ENCODE measurements at regions not wholly inside any gene's neighbourhood (a gene's known extent, or its start where the extent isn't known, plus 50 kb on each side); places are given as distances from the start of the nearest gene placed in this dataset.

DNA sequence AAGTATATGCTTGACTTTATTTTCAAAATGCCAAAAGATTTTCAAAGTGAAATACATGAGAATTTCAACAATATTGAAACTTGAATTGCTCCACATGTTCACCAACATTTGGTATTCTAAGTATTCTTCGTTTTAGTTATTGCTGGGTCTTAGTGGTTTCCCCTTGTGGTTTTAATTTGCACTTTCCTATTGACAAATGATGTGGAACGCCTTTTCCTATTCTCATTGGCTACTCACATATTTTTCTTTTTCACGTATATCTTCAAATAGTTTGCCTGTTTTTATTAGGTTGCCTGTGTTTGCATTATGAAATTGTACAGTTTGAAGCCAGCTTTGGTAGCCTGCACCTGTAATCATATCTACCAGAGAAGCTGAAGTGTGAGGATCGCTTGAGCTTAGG, 405.7 kb upstream of the IRX2 start:
- Histone ChIP-seq H2AK5ac (ENCODE audit: low read depth, low read length) (no peak overlapping the region), H2BK12ac (ENCODE audit: low read depth, low read length) (no peak overlapping the region), H3K9me3 (ENCODE audit: insufficient read depth in 2 of 2, low read depth in 1 of 2, low read length in 1 of 2) (0 out of 4 replicates have a peak, but pooled peaks cover 0 to 3% of the 10 kb centered on the region in 2 experiments), H2BK5ac (ENCODE audit: low read depth, low read length) (no peak overlapping the region), H4K91ac (replicated peaks; ENCODE audit: insufficient read length, low read length) (no peak overlapping the region), H3K79me2 (ENCODE audit: control insufficient read depth in 1 of 2, insufficient read depth in 2 of 2, low read length in 2 of 2) (no peaks in the 10 kb centered on the region), H3K18ac (ENCODE audit: extremely low read depth, low read length) (no peak overlapping the region), H3K4me2 (ENCODE audit: insufficient read depth in 1 of 2, low read depth in 2 of 2, low read length in 2 of 2) (no peak overlapping the region), H3K4me1 (replicated peaks in 1 of 4; ENCODE audit: control insufficient read depth in 3 of 4, insufficient read depth in 4 of 4, low read length in 3 of 4) (peaks cover 0 to 6% (median 0%) of the 10 kb centered on the region in 4 experiments; a peak in 1 of 7 replicates), H3K56ac (replicated peaks; ENCODE audit: insufficient read length, low read depth, low read length) (no peak overlapping the region), H4K20me1 (replicated peaks in 1 of 2; ENCODE audit: control insufficient read depth in 1 of 2, insufficient read depth in 2 of 2, low read length in 2 of 2) (no peaks in the 10 kb centered on the region), H3K9ac (replicated peaks in 1 of 4; ENCODE audit: extremely low read depth in 1 of 4, low read depth in 3 of 4, low read length in 3 of 4) (no peak overlapping the region), H3K27me3 (replicated peaks in 1 of 4; ENCODE audit: control insufficient read depth in 3 of 4, extremely low read depth in 1 of 4, insufficient read depth in 3 of 4, low read length in 3 of 4) (no peaks in the 10 kb centered on the region), H4K8ac (ENCODE audit: extremely low read depth, insufficient read depth, low read length) (no peak overlapping the region), H2AFZ (ENCODE audit: low read length) (no peak overlapping the region), H3K23ac (ENCODE audit: insufficient read length) (no peak overlapping the region), H3K4me3 (ENCODE audit: extremely low read depth in 1 of 4, insufficient read depth in 2 of 4, low read depth in 3 of 4, low read length in 4 of 4) (no peak overlapping the region), H3K4ac (replicated peaks; ENCODE audit: insufficient read length, low read depth, low read length) (no peak overlapping the region), H2BK15ac (ENCODE audit: low read length) (no peak overlapping the region), H3K27ac (ENCODE audit: low read depth, low read length) (no peak overlapping the region), H2BK20ac (ENCODE audit: low read length) (no peak overlapping the region), H3K36me3 (ENCODE audit: control insufficient read depth in 2 of 4, insufficient read depth in 4 of 4, low read length in 3 of 4) (no peaks in the 10 kb centered on the region), H4K5ac (ENCODE audit: insufficient read length, low read depth, low read length) (no peak overlapping the region), H3K79me1 (ENCODE audit: low read depth, low read length) (no peaks in the 10 kb centered on the region), H2BK120ac (replicated peaks; ENCODE audit: low read depth, low read length) (no peak overlapping the region), H3K23me2 (ENCODE audit: low read depth, low read length) (peaks cover 4% of the 10 kb centered on the region; the same call in 1 of the 2 replicates), H3K14ac (ENCODE audit: insufficient read length) (no peak overlapping the region)
- FAIRE-seq, result no peak
- 78% methylated on average over 4 of the region's 4 CpGs; no CpG with 5 or more reads in 1 of the 2 experiments for WGBS, 2 experiments (ENCODE audit: extremely low coverage in 1 of 2, insufficient coverage in 1 of 2, insufficient read length in 1 of 2, insufficient replicate concordance in 2 of 2, low coverage in 1 of 2, low lambda C conversion rate in 2 of 2, missing lambda C conversion rate in 1 of 2)
- POLR2A ChIA-PET (ENCODE audit: partially characterized antibody), result no interaction called here
- CTCF ChIA-PET (ENCODE audit: partially characterized antibody), result no interaction called here
- no peak for DNase-seq (ENCODE audit: low read depth in 1 of 2, low spot score in 2 of 2)
- TF ChIP-seq HDAC6 (IDR thresholded peaks at IDR 0.05; ENCODE audit: low read depth, low read length) (no peak), TAF1 (IDR thresholded peaks at IDR 0.05; ENCODE audit: low read depth, low read length) (no peak), SIX5 (IDR thresholded peaks at IDR 0.05; ENCODE audit: low read depth, low read length) (no peak), POLR2A (IDR thresholded peaks at IDR 0.05; ENCODE audit: control extremely low read depth in 1 of 2, low read depth in 2 of 2, low read length in 2 of 2) (no peak), RAD21 (IDR thresholded peaks at IDR 0.05 in 1 of 2, conservative IDR thresholded peaks at IDR 0.05 in 1 of 2; ENCODE audit: low read depth in 2 of 2, low read length in 2 of 2) (no peak), KDM1A (IDR thresholded peaks at IDR 0.05; ENCODE audit: borderline replicate concordance, low read length) (no peak)
- TF ChIP-seq, protein P1, sequence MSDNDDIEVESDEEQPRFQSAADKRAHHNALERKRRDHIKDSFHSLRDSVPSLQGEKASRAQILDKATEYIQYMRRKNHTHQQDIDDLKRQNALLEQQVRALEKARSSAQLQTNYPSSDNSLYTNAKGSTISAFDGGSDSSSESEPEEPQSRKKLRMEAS (IDR thresholded peaks at IDR 0.05), result no peak
